GM18951 (cell line): ENCODE measurements at regions not wholly inside any gene's neighbourhood (a gene's known extent, or its start where the extent isn't known, plus 50 kb on each side); places are given as distances from the start of the nearest gene placed in this dataset.
"Not testable (repeated sequence)": the region's sequence is repeated elsewhere in the genome, so short reads cannot be mapped to it uniquely, and the experiment has no call there.

Source experiments
- POLR2A ChIP-seq: IDR thresholded peaks from 4 replicates; pipeline ENCODE4 v1.6.1; 2011; ENCODE audit warnings: mild to moderate bottlenecking; ENCODE audit not compliant: insufficient read length, insufficient read depth; ENCODE audit errors: extremely low read depth
- in situ Hi-C: fragments of 300-500 bp; cut with MboI; formaldehyde crosslinking; loops from one replicate; pipeline ENCODE4 v1.12.0; 2022; ENCODE audit warnings: low sequenced_read_pairs, mixed read lengths, inconsistent platforms; ENCODE audit not compliant: unreplicated experiment

DNA sequence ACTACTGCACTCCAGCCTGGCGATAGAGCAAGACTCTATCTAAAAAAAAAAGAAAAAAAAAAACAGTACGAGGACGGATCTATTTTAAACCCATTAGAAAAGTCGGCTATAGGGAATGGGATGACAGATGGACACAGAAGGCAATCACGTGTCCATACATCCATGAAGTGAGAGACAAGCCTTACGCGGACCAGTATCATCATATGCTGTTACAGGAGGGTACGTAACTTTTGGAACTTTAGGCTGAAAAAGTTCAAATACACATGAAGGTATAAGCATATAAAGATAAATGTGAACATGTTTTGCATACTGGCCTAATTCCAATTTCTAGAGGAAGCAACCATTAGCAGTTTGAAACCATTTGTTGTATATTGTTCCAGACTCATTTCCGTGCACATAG, 109.8 kb upstream of the EXOC2 start:
- TF ChIP-seq POLR2A: no peak
- in situ Hi-C loops: no loop called here

- in situ Hi-C loops: not testable (repeated sequence)
These were observed 109.3 kb upstream of the EXOC2 start for GRCh38 chr6:802223-802622.

- no peak for TF ChIP-seq POLR2A
- in situ Hi-C loops: loop anchor here (25.0 kb wide), 1 partner anchor 588 kb away; the partner anchor contains the start of gene FOXF2
These were observed 106.8 kb upstream of the EXOC2 start for GRCh38 chr6:799769-800168.

- in situ Hi-C loops: loop anchor here (25.0 kb wide), 1 partner anchor 590 kb away; the partner anchor contains the start of gene FOXF2
- no peak for TF ChIP-seq POLR2A
These were observed 104.6 kb upstream of the EXOC2 start for GRCh38 chr6:797479-798077.

DNA sequence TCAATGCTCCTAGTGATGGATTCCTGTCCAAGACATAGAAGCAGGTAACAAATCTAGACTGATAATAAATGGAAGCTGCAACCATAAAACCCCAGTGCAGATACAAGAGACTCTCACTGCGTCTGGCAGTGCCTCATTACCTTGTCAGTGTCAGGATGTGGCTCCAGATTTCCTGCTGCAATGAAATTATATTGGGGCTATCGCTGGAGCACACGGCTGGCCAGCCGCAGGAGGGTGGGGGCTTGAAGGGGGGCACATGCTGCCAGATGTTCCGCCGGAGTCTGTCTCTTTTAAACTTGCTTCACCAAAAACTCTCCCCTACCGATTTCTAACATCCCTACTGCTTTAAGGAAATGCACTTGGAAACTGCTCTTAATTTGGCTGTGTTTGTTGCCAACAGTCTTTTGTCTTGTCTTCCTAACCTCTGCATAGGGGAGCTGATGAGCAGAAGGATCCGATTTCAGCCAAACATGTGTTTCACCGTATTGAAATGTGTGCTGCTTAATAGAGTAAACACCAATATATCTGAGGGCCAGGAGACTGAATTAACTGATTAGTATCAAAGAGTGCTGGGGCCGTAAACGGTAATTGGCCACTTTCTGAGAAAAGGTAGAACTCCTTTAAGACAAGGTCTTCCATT, 102.2 kb upstream of the EXOC2 start:
- TF ChIP-seq POLR2A: no peak
- in situ Hi-C loops: loop anchor here (25.0 kb wide), 1 partner anchor 592 kb away; the partner anchor contains the start of gene FOXF2

DNA sequence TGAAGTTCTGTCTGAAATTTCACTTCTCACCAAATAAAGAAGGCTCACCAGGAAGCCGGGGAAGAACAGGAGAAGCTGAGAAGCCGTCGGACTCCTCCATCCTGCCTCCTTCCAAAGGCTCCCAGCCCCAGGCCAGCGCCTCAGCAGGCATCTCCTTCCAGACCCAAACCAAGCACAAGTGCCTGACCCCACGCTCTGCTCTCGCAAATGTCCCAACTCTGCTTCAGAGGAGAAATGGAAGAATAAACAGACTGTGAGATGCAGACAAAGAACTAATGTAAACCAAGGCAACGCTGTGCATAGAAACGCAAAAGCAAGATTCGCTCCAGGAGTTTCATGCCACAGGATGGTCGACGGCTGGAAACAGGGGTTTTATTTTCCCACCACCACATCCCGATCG, 100.3 kb upstream of the EXOC2 start:
- in situ Hi-C loops: loop anchor here (25.0 kb wide), 1 partner anchor 594 kb away; the partner anchor contains the start of gene FOXF2
- TF ChIP-seq POLR2A: no peak

DNA sequence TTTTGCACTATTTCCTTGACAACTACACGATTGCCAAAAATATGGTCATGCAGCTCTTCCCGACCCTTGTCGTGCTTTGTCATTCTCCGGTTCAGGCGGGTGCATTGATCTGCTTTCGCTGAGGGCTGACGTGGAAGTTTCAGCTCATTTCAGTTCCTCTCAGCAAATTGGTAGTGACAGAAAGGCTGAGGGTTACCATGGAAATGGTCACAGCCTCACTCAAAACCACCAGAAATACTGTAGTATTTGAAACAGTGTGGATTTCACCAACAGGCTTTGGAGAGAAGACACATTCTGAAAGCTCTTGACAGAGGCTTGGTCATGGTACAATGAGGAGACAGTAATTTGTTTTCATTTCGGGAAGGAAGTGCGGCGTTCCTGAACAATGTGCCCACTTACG, 99.7 kb upstream of the EXOC2 start:
- no peak for TF ChIP-seq POLR2A
- in situ Hi-C loops: loop anchor here (25.0 kb wide), 1 partner anchor 595 kb away; the partner anchor contains the start of gene FOXF2

GRCh38 chr6:788058-788457, 95.1 kb upstream of the EXOC2 start:
- in situ Hi-C loops: loop anchor here (25.0 kb wide), 1 partner anchor 599 kb away; the partner anchor contains the start of gene FOXF2
- no peak for TF ChIP-seq POLR2A

DNA sequence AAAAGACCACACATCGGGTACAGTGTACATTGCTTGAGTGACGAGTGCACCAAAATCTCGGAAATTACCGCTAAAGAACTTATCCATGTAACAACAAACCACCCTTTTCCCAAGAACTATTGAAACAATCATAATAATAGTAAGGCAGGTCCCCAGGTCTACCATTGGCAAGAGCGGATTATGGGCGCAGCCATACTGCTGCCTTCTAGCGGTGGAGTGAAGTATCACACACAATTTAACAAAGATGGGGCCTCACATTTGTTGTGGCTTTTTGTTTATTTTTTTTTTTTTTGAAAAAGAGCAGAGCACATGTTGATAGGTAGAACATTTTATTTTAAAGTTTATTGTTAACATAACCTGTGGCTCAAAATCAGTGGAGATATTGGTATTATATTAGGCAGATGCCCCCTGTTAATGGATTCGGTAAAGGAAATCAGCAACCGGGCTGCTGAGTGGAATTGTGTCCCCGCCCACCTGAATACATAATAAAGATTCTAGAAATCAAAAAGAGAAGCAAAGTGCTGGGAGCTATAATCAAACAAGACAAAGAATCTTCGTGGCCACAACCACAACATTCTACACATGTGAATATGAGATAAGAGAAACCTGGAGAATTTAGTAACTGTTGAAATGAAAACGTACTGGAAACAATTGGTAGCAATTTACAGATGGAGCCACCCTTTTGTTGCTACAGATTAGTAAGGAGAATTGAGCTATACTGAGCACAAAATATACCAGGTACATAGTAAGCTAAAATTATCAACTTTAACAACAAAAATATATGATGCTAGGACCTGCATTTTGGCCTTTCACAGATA, 94.2 kb upstream of the EXOC2 start:
- in situ Hi-C loops: loop anchor here (25.0 kb wide), 1 partner anchor 600 kb away; the partner anchor contains the start of gene FOXF2
- TF ChIP-seq POLR2A: no peak

- in situ Hi-C loops: loop anchor here (25.0 kb wide), 1 partner anchor 603 kb away; the partner anchor contains the start of gene FOXF2
These were observed 91.2 kb upstream of the EXOC2 start for GRCh38 chr6:783966-784735.

DNA sequence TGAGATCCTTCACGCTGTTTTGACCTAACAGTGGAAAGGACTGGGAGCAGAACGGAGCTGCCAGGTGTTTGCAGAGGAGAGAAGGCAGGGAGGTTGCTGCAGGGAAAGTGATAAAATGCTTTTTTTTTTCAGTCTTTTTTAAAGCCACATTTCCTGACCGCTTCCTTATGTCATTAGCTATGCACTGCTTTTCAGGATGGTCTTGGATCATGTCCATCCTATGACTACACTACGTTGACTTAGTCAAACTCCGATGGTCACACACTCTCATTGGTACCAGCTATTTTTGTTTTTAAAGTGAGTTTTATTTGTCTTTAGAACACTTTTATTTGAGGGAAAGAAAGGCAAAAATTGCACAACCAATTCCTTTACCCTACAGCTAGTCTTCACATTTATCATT, 89.2 kb upstream of the EXOC2 start:
- in situ Hi-C loops: loop anchor here (25.0 kb wide), 1 partner anchor 605 kb away; the partner anchor contains the start of gene FOXF2
- TF ChIP-seq POLR2A: no peak

More at GRCh38 chr6:783966-784735, 91.2 kb upstream of the EXOC2 start:
- TF ChIP-seq POLR2A: no peak

DNA sequence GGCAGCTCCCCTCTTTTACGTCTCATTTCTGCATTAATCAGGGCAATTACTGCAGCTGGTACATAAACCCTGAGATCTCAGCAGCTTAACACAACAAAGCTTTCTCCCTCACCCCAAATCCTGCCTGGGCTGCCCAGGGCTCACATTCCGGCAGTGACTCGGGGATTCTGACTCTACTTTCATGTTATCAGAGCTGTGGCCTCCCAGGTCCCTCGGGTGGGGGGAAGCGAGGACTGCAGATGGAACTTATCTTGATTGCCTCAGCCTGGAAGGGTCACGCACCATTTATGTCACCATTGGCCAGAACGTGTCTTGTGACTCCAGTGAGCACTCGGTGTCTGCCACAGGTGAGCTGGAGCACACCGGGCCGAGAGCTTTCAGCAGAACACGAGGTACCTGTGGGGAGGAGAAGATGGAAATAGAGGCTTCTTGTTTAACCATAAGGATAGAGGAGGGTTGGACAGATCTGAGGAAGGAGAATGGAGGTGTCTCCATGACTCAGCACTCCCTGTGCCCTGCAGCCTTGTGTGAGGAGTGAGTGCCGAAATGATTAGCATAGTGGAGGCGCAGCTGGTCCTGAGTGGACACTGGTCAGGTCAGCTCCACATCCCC, 88.5 kb upstream of the EXOC2 start:
- in situ Hi-C loops: loop anchor here (25.0 kb wide), 1 partner anchor 606 kb away; the partner anchor contains the start of gene FOXF2
- TF ChIP-seq POLR2A: no peak
